Ectodermal cell (in vitro differentiated cells): ENCODE measurements at regions not wholly inside any gene's neighbourhood (a gene's known extent, or its start where the extent isn't known, plus 50 kb on each side); places are given as distances from the start of the nearest gene placed in this dataset.

Source experiments
- H3K27ac ChIP-seq: 2 replicates; pipeline ENCODE4 v1.7.0; 2013; ENCODE audit warnings: mild to moderate bottlenecking, low read depth, low read length; ENCODE audit not compliant: insufficient read depth, poor library complexity, severe bottlenecking
- H3K27me3 ChIP-seq: 2 replicates; pipeline ENCODE4 v1.7.0; 2013; ENCODE audit warnings: mild to moderate bottlenecking, low read length; ENCODE audit not compliant: insufficient read depth, control insufficient read depth, poor library complexity, severe bottlenecking
- H3K36me3 ChIP-seq: one replicate; pipeline ENCODE4 v1.7.0; 2013; ENCODE audit warnings: low read length; ENCODE audit not compliant: control insufficient read depth, insufficient read depth
- H3K4me1 ChIP-seq: one replicate; pipeline ENCODE4 v1.7.0; 2013; ENCODE audit warnings: low read length; ENCODE audit not compliant: control insufficient read depth, insufficient read depth
- H3K4me3 ChIP-seq: 2 replicates; pipeline ENCODE4 v1.7.0; 2013; ENCODE audit warnings: low read depth, low read length, control low read depth; ENCODE audit not compliant: insufficient read depth
- H3K9me3 ChIP-seq: 2 replicates; pipeline ENCODE4 v1.7.0; 2013; ENCODE audit warnings: mild to moderate bottlenecking, low read length, moderate library complexity; ENCODE audit not compliant: control insufficient read depth
- WGBS, 2 experiments: methylation state at CpG; one replicate each; pipeline ENCODE4 v1.1.7; 2013; ENCODE audit warnings: missing lambda C conversion rate in 2 of 2; 5-methylcytosine and 5-hydroxymethylcytosine counted together

- Histone ChIP-seq H3K36me3 (no peaks in the 10 kb centered on the region), H3K4me1 (no peaks in the 10 kb centered on the region), H3K4me3 (no peak overlapping the region), H3K9me3 (no peaks in the 10 kb centered on the region), H3K27me3 (no peaks in the 10 kb centered on the region), H3K27ac (no peak overlapping the region)
- WGBS, 2 experiments, result 90 to 95% methylated on average over 2 of the region's 2 CpGs
These were observed 490.5 kb upstream of the SLC10A2 start for GRCh38 chr13:103556681-103557080.

DNA sequence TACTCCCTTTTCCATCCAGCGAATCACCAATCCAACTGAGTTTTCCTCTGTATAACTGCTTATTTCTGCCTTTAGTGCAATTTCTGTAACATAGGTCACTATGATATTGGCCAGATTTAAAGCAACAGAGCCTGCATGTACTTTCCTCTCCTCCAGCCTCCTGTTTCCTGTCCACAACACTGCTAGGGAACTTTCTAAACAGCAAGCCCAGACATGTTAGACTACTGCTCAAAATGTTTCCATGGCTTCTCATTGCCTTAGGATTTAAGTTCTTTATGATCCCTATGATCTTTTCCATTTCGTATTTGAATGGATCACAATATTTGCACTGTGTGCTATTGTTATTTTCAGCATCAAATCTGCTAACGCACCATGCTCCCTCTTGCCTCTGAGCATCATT is 481.7 kb upstream of the SLC10A2 start:
- Histone ChIP-seq H3K27ac (no peak overlapping the region), H3K27me3 (no peaks in the 10 kb centered on the region), H3K9me3 (no peaks in the 10 kb centered on the region), H3K4me1 (no peaks in the 10 kb centered on the region), H3K4me3 (no peak overlapping the region), H3K36me3 (no peaks in the 10 kb centered on the region)
- WGBS, 2 experiments, result 58 to 62% methylated on average over 3 of the region's 3 CpGs

GRCh38 chr13:103546271-103546670 is 480.1 kb upstream of the SLC10A2 start:
- no peaks in the 10 kb centered on the region for H3K4me1 ChIP-seq
- H3K27ac ChIP-seq, result no peak overlapping the region
- no peaks in the 10 kb centered on the region for H3K9me3 ChIP-seq
- H3K4me3 ChIP-seq, result no peak overlapping the region
- no peaks in the 10 kb centered on the region for H3K36me3 ChIP-seq
- 89 to 96% methylated on average over 1 of the region's 1 CpG for WGBS, 2 experiments
- no peaks in the 10 kb centered on the region for H3K27me3 ChIP-seq

DNA sequence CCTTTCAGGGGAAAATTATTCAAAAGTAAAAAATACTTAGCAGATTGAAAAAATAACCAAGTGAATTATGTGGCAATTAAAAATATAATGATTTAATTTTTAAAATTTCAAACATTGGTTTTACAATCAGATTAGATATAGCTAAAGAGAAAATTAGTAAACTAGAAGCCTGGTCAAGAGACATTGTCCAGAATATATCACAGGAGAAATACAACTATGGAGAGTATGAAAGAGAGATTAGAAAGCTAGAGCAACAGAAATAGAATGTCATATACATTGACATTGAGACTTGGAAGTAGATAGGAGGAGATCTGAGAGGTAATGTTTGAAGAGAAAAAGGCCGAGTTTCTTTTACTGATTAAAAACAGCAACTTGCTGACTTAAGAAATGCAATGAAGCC is 476.4 kb upstream of the SLC10A2 start:
- peaks cover 6% of the 10 kb centered on the region for H3K4me1 ChIP-seq
- H3K27me3 ChIP-seq, result no peaks in the 10 kb centered on the region
- no peak overlapping the region for H3K27ac ChIP-seq
- no peaks in the 10 kb centered on the region for H3K9me3 ChIP-seq
- H3K36me3 ChIP-seq, result no peaks in the 10 kb centered on the region
- no peak overlapping the region for H3K4me3 ChIP-seq
- WGBS, 2 experiments, result 25 to 43% methylated on average over 1 of the region's 1 CpG

GRCh38 chr13:103540382-103540765 is 474.2 kb upstream of the SLC10A2 start:
- no peak overlapping the region for H3K27ac ChIP-seq
- no peaks in the 10 kb centered on the region for H3K36me3 ChIP-seq
- no peaks in the 10 kb centered on the region for H3K27me3 ChIP-seq
- no peak overlapping the region for H3K4me3 ChIP-seq
- no peaks in the 10 kb centered on the region for H3K9me3 ChIP-seq
- 63% methylated on average over 1 of the region's 1 CpG; no CpG with 5 or more reads in 1 of the 2 experiments for WGBS, 2 experiments
- H3K4me1 ChIP-seq, result peaks cover 6% of the 10 kb centered on the region

- no peak overlapping the region for H3K27ac ChIP-seq
These were observed 473.6 kb upstream of the SLC10A2 start for GRCh38 chr13:103539721-103540381.

GRCh38 chr13:103539265-103539664 is 473.0 kb upstream of the SLC10A2 start:
- WGBS, 2 experiments, result 29 to 32% methylated on average over 3 of the region's 3 CpGs
- no peak overlapping the region for H3K4me3 ChIP-seq
- H3K9me3 ChIP-seq, result no peaks in the 10 kb centered on the region
- H3K36me3 ChIP-seq, result no peaks in the 10 kb centered on the region
- H3K27me3 ChIP-seq, result no peaks in the 10 kb centered on the region
- H3K4me1 ChIP-seq, result peaks cover 6% of the 10 kb centered on the region
- H3K27ac ChIP-seq, result no peak overlapping the region

More at GRCh38 chr13:103539721-103540381, 473.6 kb upstream of the SLC10A2 start:
- peaks cover 6% of the 10 kb centered on the region for H3K4me1 ChIP-seq
- no peaks in the 10 kb centered on the region for H3K9me3 ChIP-seq
- no peaks in the 10 kb centered on the region for H3K27me3 ChIP-seq
- H3K36me3 ChIP-seq, result no peaks in the 10 kb centered on the region
- WGBS, 2 experiments, result 94 to 95% methylated on average over 3 to 4 of the region's 4 CpGs
- no peak overlapping the region for H3K4me3 ChIP-seq

DNA sequence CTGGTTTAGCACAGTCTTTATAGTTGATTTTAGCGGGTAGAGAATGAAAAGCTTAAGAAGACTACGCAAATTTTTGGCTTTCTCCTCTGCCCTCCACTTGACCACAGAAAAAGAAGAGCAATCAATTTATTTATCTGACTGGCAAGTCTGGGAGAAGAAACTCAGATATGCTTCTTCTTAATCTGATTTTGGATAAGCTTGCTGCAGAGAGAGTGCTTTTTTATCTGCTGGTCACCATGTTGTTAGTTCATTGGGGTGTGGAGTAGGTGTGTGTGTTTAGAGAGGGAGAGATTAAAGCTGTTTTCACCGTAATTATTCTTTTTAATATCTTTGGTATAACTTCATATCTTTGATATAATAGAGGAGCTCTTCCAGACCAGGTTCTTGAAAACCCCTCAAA is 471.4 kb upstream of the SLC10A2 start:
- Histone ChIP-seq H3K27ac (no peak overlapping the region), H3K4me3 (no peak overlapping the region), H3K36me3 (no peaks in the 10 kb centered on the region), H3K4me1 (peaks cover 6% of the 10 kb centered on the region), H3K27me3 (no peaks in the 10 kb centered on the region), H3K9me3 (no peaks in the 10 kb centered on the region)
- 88 to 100% methylated on average over 2 of the region's 3 CpGs for WGBS, 2 experiments

- Histone ChIP-seq H3K27ac (no peak overlapping the region), H3K9me3 (no peaks in the 10 kb centered on the region), H3K36me3 (no peaks in the 10 kb centered on the region), H3K4me3 (no peak overlapping the region), H3K27me3 (no peaks in the 10 kb centered on the region), H3K4me1 (no peaks in the 10 kb centered on the region)
- 84 to 93% methylated on average over 1 of the region's 1 CpG for WGBS, 2 experiments
These were observed 465.1 kb upstream of the SLC10A2 start for GRCh38 chr13:103531278-103531677.

- H3K27me3 ChIP-seq, result no peaks in the 10 kb centered on the region
- WGBS, 2 experiments, result 100% methylated on average over 1 of the region's 2 CpGs
- no peak overlapping the region for H3K27ac ChIP-seq
- no peaks in the 10 kb centered on the region for H3K9me3 ChIP-seq
- no peaks in the 10 kb centered on the region for H3K36me3 ChIP-seq
- H3K4me3 ChIP-seq, result no peak overlapping the region
- H3K4me1 ChIP-seq, result no peaks in the 10 kb centered on the region
These were observed 462.2 kb upstream of the SLC10A2 start for GRCh38 chr13:103528437-103528836.

GRCh38 chr13:103525530-103525929 is 459.3 kb upstream of the SLC10A2 start:
- Histone ChIP-seq H3K4me1 (no peaks in the 10 kb centered on the region), H3K36me3 (no peaks in the 10 kb centered on the region), H3K9me3 (no peaks in the 10 kb centered on the region), H3K4me3 (no peak overlapping the region), H3K27me3 (no peaks in the 10 kb centered on the region), H3K27ac (no peak overlapping the region)
- WGBS, 2 experiments, result 86% methylated on average over 1 of the region's 1 CpG; no CpG with 5 or more reads in 1 of the 2 experiments
